Transverse colon (tissue), 4 donors: ENCODE measurements at regions not wholly inside any gene's neighbourhood (a gene's known extent, or its start where the extent isn't known, plus 50 kb on each side); places are given as distances from the start of the nearest gene placed in this dataset.

ENCODE experiments used
- DNase-seq: peaks from one replicate; pipeline ENCODE4 v3.0.0-alpha.2; 2019
- H3K27ac ChIP-seq, 4 donors: fragments of 200-600 bp; sonication (generic); 2 replicates each; pipeline ENCODE4 v1.5.1; 2016 to 2018; ENCODE audit warnings: inconsistent platforms in 4 of 4
- H3K27me3 ChIP-seq: fragments of 200-600 bp; sonication (generic); 2 replicates; pipeline ENCODE4 v1.5.1; 2017; ENCODE audit warnings: inconsistent platforms
- H3K36me3 ChIP-seq, 4 donors: fragments of 200-600 bp; sonication (generic); 2 replicates each; pipeline ENCODE4 v1.5.1; 2017 to 2019; ENCODE audit warnings: inconsistent platforms in 4 of 4
- H3K4me1 ChIP-seq, 4 donors: fragments of 200-600 bp; sonication (generic); 2 replicates each; pipeline ENCODE4 v1.5.1; 2017 to 2020; ENCODE audit warnings: inconsistent platforms in 4 of 4
- H3K4me3 ChIP-seq, 4 donors: fragments of 200-600 bp; sonication (generic); 1 replicate in 1 of 4; 2 replicates in 3 of 4; pipeline versions ENCODE4 v1.5.1 to v1.6.1; 2017 to 2019; ENCODE audit warnings: inconsistent platforms in 4 of 4
- H3K9me3 ChIP-seq, 2 donors: fragments of 200-600 bp; sonication (generic); 2 replicates each; pipeline ENCODE4 v1.5.1; 2017 to 2019; ENCODE audit warnings: inconsistent platforms in 2 of 2
- CTCF ChIP-seq, 5 experiments: fragments of 200-600 bp in 3 of 5; fragments of 450-650 bp in 2 of 5; sonication (generic) in 3 of 5; IDR thresholded peaks; 1 replicate in 2 of 5; 2 replicates in 3 of 5; pipeline ENCODE4 v1.5.1; 2016 to 2017; ENCODE audit warnings: antibody characterized with exemption in 5 of 5, inconsistent platforms in 3 of 5, mild to moderate bottlenecking in 2 of 5, moderate library complexity in 1 of 5
- EP300 ChIP-seq: sonication (generic); formaldehyde crosslinking; IDR thresholded peaks from one replicate; pipeline ENCODE4 v1.6.1; 2017; ENCODE audit warnings: antibody characterized with exemption, low read depth
- POLR2A ChIP-seq: fragments of 450-650 bp; IDR thresholded peaks from one replicate; pipeline ENCODE4 v1.6.1; 2016; ENCODE audit warnings: antibody characterized with exemption, mild to moderate bottlenecking, moderate library complexity
- POLR2AphosphoS5 ChIP-seq, 3 donors: sonication (generic); formaldehyde crosslinking; IDR thresholded peaks; one replicate each; pipeline ENCODE4 v1.6.1; 2016; ENCODE audit warnings: antibody characterized with exemption in 3 of 3
- WGBS, 2 donors: methylation state at CpG; one replicate each; pipeline ENCODE4 v1.1.5; 2018; ENCODE audit warnings: low coverage in 1 of 2; 5-methylcytosine and 5-hydroxymethylcytosine counted together
- in situ Hi-C, 4 donors: fragments of 200-750 bp; cut with MboI; loops; one replicate each; pipeline versions ENCODE4 v1.15.0 to v1.15.1; 2017; ENCODE audit warnings: low sequenced_read_pairs in 3 of 4, low pct_ligation_motif_present in 1 of 4, low pct_unique_long_range_greater_than_20kb in 1 of 4
- intact Hi-C: fragments of 100-400 bp; cut with DNase I; formaldehyde crosslinking; loops from one replicate; pipeline ENCODE4 v1.15.1; 2023; ENCODE audit warnings: low total_unique reads

DNA sequence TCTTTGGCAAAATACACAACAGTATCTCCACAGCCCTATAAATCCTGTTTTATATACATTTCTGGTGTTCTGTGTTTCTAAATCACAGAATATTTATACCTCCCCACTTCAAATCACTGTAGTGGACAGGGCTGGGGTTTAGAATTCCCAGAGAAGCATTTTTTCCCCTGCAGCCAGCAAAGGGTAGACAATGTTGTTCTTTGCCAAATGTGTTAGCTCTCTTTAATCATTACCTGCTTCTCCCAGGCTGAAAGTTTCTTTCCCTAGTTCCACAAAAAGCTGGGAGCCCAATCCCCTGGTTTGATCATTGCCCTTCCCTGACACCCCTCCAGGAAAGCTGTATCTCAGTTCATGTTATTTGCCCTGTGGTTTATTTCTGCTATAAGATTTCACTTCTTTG, 520.0 kb upstream of the SPHKAP start:
- in situ Hi-C loops (no loop called here), intact Hi-C loops (no loop called here)
- H3K4me1 ChIP-seq = no peaks in the 10 kb centered on the region
- no peaks in the 10 kb centered on the region for H3K27me3 ChIP-seq
- H3K4me3 ChIP-seq = no peak overlapping the region
- TF ChIP-seq CTCF (IDR thresholded peaks at IDR 0.05) = no peak
- TF ChIP-seq POLR2AphosphoS5 (IDR thresholded peaks at IDR 0.05) = no peak
- no peak for TF ChIP-seq EP300
- no peak for TF ChIP-seq POLR2A
- H3K27ac ChIP-seq = no peak overlapping the region
- H3K36me3 ChIP-seq = no peaks in the 10 kb centered on the region
- DNase-seq = no peak
- H3K9me3 ChIP-seq = no peaks in the 10 kb centered on the region

DNA sequence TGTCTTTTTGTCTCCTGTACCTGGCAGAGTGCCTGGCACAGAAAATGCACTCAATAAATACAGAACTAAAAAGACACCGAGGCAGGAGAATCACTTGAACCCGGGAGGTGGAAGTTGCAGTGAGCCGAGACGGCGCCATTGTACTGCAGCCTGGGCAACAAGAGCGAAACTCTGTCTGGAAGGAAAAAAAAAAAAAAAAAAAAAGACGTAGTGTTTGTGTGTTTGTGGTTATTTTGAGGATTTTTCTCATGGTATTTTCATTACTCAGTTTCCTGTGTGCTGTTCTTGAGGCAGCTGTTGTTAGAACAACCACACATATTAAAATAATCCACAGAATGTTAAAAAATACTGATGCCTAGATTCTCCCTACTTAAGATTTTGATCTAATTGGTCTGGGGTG, 519.2 kb upstream of the SPHKAP start:
- Histone ChIP-seq H3K4me1 (no peaks in the 10 kb centered on the region), H3K9me3 (no peaks in the 10 kb centered on the region), H3K36me3 (no peaks in the 10 kb centered on the region), H3K27me3 (no peaks in the 10 kb centered on the region), H3K4me3 (no peak overlapping the region), H3K27ac (no peak overlapping the region)
- in situ Hi-C loops (no loop called here), intact Hi-C loops (no loop called here)
- no peak for TF ChIP-seq POLR2AphosphoS5 (IDR thresholded peaks at IDR 0.05)
- no peak for TF ChIP-seq POLR2A
- TF ChIP-seq EP300 = no peak
- WGBS, 2 donors = 63 to 80% methylated on average over 7 of the region's 7 CpGs
- DNase-seq = no peak

GRCh38 chr2:228699888-228700287, 518.4 kb upstream of the SPHKAP start:
- in situ Hi-C loops = loop anchor here in 3 of 4 donors (25.0 kb wide), 4 partner anchors 437 to 887 kb away; partner anchors contain the start of gene PID1 (in 1 of the 3)
- H3K36me3 ChIP-seq = no peaks in the 10 kb centered on the region
- no peaks in the 10 kb centered on the region for H3K4me1 ChIP-seq
- H3K27ac ChIP-seq = no peak overlapping the region
- TF ChIP-seq EP300 (no peak), POLR2A (no peak), POLR2AphosphoS5 (IDR thresholded peaks at IDR 0.05) (no peak), CTCF (IDR thresholded peaks at IDR 0.05) (no peak)
- WGBS, 2 donors = 97 to 98% methylated on average over 3 to 5 of the region's 5 CpGs
- DNase-seq = no peak
- no peaks in the 10 kb centered on the region for H3K9me3 ChIP-seq
- H3K4me3 ChIP-seq = no peak overlapping the region
- intact Hi-C loops = loop anchor here (5.0 kb wide), 1 partner anchor 178 kb away; no protein-coding TSS in a partner anchor
- no peaks in the 10 kb centered on the region for H3K27me3 ChIP-seq

DNA sequence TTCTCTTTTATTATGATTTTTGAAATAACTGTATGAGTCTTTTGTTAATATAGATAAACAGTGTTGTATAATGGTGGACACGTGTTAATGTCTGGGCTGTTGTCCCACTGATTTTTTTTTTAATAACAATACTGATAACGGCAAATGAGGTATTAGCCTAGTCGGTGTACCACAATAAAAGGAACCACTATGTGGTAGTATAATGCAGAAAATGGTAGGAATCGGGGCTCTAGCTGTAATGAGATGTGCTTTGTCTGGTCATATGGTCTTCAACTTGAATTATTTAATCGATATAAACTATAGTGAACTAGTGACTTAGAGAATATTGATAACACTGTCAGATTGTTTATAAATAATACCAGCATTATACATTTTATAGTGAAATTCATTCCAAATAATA, 517.9 kb upstream of the SPHKAP start:
- WGBS, 2 donors = 59 to 72% methylated on average over 5 of the region's 5 CpGs
- Histone ChIP-seq H3K4me3 (no peak overlapping the region), H3K4me1 (no peaks in the 10 kb centered on the region), H3K9me3 (no peaks in the 10 kb centered on the region), H3K27me3 (no peaks in the 10 kb centered on the region), H3K36me3 (no peaks in the 10 kb centered on the region), H3K27ac (no peak overlapping the region)
- intact Hi-C loops = loop anchor here (5.0 kb wide), 1 partner anchor 177 kb away; no protein-coding TSS in a partner anchor
- DNase-seq = no peak
- in situ Hi-C loops = loop anchor here in 3 of 4 donors (25.0 kb wide), 4 partner anchors 438 to 888 kb away; partner anchors contain the start of gene PID1 (in 1 of the 3)
- TF ChIP-seq POLR2AphosphoS5 (IDR thresholded peaks at IDR 0.05) = no peak
- TF ChIP-seq EP300 = no peak
- TF ChIP-seq POLR2A = no peak
- TF ChIP-seq CTCF (IDR thresholded peaks at IDR 0.05) = no peak

- intact Hi-C loops = loop anchor here (5.0 kb wide), 1 partner anchor 177 kb away; no protein-coding TSS in a partner anchor
Observed at GRCh38 chr2:228698963-228699362, 517.5 kb upstream of the SPHKAP start.

More at GRCh38 chr2:228698963-228699362, 517.5 kb upstream of the SPHKAP start:
- in situ Hi-C loops = loop anchor here in 3 of 4 donors (25.0 kb wide), 4 partner anchors 438 to 888 kb away; partner anchors contain the start of gene PID1 (in 1 of the 3)
- H3K4me1 ChIP-seq = no peaks in the 10 kb centered on the region
- no peaks in the 10 kb centered on the region for H3K9me3 ChIP-seq
- no peak for TF ChIP-seq POLR2AphosphoS5 (IDR thresholded peaks at IDR 0.05)
- TF ChIP-seq EP300 = no peak
- TF ChIP-seq CTCF (IDR thresholded peaks at IDR 0.05) = no peak
- TF ChIP-seq POLR2A = no peak
- H3K27me3 ChIP-seq = no peaks in the 10 kb centered on the region
- no peak overlapping the region for H3K27ac ChIP-seq
- H3K4me3 ChIP-seq = no peak overlapping the region
- 60 to 76% methylated on average over 3 of the region's 3 CpGs for WGBS, 2 donors
- H3K36me3 ChIP-seq = no peaks in the 10 kb centered on the region
- DNase-seq = no peak
